HG03342 (cell line): ENCODE measurements at regions not wholly inside any gene's neighbourhood (a gene's known extent, or its start where the extent isn't known, plus 50 kb on each side); places are given as distances from the start of the nearest gene placed in this dataset.

ENCODE experiments used
- ATAC-seq: cut with Tn5 transposase; IDR thresholded peaks from one replicate; pipeline ENCODE4 v1.9.1; 2021; ENCODE audit warnings: mild to moderate bottlenecking, moderate library complexity; ENCODE audit not compliant: unreplicated experiment

DNA sequence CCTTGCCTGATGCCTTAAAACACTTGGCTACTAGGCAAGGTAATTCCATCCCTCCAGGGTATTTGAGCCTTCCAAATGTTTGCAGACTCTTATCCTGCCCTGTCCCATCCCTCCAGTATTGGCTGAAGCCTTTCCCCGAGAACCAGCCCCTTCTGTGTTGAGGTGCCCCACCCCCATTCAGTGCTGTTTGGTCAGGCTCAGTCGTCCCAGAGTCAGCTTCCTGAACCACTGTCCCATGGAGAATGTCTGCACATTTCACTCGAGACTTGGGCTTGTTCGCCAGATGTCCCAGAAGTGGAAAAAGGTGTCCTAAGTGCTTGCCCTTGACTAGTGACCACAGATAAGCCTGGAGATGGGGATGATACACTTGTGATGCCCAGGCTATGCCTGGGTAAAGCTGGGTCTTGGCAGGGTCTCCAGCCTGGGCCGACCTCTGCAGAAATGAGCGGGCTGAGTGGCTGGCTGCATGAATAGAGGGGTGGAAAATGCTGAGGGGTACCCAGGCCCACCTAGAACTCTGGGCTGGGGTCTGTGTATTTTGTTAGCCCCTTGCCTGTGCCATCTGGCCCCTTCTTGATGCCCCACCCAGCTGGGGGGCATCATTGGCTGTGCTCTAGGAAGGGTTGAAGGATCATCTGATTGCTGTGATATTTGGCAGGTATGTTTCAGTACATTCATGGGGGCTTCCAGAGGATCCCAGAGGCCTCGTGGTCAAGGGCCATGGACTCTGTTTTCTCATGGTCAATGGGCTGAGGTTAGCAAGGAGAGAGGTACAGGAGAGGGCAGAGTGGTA, 178.4 kb downstream of the MACROH2A1 start:
- no peak for ATAC-seq

GRCh38 chr5:135219868-135220267, 179.2 kb downstream of the MACROH2A1 start:
- no peak for ATAC-seq

DNA sequence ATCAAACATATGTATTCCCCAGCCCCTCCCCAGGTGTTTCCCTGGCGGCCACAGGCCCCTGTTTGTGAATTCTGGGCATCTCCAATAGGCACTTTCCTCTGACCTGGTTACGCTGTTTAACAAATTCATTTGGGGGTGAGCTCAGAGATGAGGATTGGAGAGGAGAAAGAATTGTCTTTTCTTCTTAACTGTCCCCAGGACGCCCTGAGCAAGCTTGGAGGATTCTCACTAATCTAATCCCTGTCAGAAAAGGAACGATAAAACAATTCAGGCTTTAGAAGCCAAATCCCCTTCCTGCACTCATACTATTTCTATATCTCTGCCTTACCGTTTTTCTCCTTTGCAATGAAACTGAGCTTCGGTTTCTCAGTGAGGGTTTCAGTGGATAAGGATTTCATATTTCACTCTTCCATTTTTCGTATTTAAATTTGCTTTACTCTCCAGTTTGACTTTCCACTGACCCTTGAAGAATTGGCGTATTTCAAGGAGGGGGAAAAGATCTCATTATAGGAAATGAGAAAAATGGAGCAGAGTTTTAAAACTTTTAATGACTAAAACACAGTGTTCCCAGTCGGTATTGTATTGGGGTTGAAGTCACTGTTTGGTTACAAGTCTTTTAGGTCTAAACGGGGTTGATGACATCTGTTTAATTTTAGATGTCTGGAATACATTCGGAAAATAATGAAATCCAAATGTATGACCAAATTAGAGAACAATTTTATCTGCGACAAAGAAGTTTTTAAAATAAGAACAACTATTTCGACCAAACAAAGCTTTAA, 180.1 kb downstream of the MACROH2A1 start:
- no peak for ATAC-seq

DNA sequence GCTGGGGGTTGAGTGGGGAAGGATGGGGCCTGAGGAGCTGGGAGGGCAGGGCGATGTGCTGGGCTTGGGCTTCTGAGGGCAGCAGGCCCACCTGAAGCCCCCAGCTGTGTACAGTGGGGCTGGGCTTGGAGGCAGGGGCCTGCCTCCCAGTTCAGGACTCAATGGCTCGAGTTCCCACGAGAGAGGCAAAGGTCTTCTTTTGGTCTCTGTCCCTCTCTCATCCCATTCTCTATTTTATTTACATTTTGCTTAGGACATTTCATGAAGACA, 180.6 kb downstream of the MACROH2A1 start:
- ATAC-seq: no peak

DNA sequence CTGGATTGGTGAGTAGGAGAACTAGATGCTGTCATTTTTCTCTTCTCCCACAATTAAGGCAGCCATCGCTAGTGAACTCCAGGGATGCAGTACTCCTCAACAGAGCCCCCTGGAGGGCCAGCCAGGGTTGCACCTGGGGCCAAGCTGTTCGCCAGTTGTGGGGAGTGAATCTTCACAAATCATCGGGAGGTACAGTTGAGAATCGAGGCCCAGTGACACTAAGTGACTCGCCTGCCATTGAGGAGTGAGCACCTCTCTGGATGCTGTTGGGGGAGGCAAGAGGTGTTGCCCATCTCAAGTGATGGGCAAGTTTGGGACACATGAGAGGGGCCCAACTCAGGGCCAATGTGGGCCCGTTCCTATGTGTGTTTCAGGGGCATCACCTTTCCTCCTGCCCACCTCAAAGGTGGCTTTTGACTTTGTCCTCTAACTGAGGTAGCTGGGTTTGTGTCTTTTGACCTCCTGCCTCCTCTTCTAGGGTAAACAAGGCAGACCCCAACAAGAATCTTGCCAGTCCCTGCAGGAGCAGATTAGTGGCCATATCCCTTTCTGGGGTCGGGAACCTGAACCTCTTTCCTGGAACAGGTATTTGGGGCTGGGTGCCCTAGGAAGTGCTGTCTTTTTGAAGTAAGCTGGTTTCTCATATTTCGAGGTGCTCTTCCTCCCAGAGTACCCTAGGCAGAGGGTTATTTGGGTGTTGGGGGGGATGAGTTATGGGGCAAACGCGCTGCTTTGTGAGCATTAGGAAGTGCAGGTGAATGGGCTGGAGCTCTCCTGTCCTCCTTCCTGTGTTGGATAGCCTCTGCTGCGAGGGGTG, 181.2 kb downstream of the MACROH2A1 start:
- ATAC-seq: no peak

- ATAC-seq: no peak
These were observed 182.3 kb downstream of the MACROH2A1 start for GRCh38 chr5:135216471-135217343.

GRCh38 chr5:135215617-135216470, 181.8 kb upstream of the PITX1 start:
- no peak for ATAC-seq

GRCh38 chr5:135214897-135215616, 181.0 kb upstream of the PITX1 start:
- no peak for ATAC-seq

DNA sequence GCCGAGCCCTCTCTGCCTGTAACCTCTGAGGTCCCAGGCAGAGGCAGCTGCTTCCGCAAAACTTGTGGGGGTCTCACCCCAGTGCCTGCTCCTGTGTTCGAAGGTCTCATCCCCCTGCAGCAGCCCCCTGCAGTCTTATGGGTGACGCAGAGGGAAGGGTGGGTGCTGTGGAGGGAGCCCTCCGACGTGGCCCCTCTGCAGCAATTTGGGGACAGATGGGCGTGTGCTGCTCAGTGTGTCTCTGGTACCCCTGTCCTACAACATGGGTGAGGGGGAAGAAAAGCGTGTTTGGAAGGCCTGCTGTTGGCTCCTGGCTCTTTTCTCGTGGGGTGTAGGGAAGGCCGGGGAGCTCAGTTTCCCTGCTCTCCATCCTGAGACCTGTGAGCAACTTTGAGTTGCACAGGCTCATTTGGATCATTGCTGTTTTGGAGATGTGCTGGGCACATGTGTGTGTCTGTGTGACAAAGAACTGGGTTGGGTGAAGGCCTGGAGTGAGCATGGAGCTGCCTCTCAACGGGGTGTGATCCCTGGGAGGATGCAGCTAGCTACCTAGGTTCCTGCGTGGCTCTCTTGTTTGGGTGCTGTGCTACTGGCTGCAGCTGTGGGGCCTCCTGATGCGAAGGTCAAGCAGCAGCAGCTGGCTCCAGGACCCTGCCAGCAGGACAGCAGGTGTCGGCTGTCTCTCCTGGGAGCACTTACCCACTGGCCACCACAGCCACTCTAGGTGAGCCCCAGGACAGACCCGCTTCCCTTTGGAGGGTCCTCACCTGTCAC, 179.6 kb upstream of the PITX1 start:
- ATAC-seq: no peak

- no peak for ATAC-seq
These were observed 179.0 kb upstream of the PITX1 start for GRCh38 chr5:135213027-135213386.

DNA sequence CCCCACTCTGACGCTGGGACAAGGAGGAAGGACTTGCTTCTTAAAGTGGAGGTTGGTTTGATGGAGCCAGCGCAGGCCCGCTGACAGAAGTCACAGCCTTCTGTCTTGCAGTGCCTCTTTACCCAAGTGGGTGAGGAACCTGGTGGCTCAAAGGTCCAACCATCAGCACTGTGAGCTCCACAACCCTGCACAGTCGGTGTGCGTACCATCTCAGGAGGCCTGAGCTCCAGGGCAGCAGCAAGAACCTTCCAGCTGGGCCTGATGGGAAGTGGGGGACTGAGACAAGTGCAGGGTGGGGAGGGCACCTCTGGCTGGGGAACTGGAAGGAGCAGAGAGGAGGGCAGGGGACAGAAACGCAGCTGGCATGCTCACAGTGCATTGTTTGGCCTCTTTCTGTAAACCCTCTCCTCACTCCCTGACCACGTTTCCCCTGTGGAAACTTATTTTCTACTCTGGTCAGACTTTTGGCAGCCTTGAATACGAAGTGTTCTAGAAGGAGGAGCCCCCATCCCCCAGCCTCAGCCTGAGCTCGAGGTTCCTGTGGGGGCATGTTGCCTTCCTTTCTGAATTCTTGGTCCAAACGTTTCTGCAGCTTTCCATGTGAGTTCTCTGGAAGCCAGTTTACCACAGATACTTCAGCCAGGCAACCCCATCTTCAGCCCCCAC, 178.5 kb upstream of the PITX1 start:
- no peak for ATAC-seq

DNA sequence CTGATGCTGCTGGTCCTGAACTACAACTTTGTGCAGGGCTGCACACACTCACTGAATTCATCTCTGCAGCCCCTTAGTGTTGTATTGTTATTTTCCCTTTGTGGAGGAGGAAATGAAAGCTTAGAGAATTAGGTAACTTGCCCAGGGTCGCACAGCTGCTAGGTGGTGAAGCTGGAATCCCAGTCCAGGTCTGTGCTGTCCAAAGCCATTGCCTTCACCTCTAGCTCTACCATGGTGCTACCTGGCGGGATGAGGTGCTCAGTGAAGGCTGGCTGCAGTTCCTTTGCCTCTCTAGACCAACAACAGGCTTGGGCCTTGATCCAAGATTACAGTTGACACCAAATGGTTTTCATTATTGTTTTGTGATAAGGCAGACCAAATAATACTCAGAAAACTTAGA, 177.8 kb upstream of the PITX1 start:
- no peak for ATAC-seq

DNA sequence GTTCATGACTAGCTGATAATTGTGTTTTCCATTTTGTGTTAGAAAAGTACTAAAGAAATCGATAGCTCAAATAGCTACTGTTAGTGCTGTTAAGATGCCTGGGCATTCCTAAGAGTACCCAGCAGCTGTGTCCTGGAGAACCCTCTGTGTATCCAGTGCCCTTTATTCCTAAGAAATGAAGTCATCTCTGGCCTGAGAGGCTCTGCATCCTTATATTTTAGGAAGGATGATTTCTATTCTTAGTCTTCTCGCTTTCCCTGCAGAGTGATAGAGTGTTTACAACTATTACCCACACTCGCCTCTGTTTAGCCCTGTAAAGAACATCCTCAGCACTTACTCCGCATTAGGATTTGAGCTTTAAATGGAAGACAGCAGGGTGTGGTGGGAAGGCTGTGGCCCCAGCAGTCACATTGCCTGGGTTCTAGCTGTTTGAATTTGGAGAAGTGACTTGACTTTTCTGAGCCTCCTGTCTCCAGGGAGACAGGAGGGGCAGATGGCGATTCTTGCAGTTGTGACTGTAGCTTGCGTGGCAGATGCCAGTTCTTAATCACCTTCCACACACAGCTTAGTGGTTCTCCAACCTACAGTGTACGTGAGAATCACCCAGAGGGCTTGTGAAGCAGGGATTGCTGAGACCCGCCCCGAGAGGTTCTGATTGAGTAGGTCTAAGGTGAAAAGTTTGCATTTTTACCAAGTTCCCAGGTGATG, 177.2 kb upstream of the PITX1 start:
- no peak for ATAC-seq

GRCh38 chr5:135210286-135211055, 176.4 kb upstream of the PITX1 start:
- ATAC-seq: no peak

DNA sequence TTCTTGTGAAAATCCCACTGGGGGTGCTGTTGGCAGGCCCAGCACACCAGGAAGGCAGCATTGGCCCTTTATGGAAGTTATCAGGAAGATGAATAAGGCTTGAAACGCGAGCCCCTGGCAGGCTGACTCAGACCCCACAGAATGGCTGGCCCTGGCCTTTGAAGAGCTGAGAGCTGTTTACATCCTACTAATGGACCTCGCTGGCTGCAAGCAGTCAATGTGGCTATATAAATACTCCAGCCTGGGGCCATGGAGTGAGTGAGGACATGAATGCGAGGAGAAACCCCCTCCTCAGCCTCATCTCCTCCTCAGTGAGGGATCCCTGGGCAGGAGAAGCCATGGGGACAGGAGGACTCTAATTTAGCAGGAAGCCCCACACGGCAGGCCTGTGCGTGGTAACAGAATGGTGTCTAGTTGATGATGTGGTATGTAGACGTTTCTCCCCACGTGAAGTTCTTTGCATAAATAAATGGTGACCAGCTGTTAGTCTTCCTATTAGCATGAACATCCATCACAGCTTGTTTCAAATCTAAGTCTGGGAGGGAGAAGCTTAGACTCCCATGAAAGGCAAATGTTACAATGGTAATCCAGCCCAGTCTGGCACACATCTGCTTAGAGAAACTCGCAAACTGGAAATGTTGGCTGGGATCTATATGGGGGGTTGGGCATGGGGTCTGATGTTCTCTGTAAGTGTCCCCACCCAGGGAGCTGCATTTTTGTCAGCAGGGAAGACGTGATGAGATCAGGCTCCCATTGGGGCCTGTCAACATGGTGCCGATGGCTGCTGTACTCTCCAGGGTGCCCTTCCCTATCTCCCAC, 175.1 kb upstream of the PITX1 start:
- no peak for ATAC-seq

DNA sequence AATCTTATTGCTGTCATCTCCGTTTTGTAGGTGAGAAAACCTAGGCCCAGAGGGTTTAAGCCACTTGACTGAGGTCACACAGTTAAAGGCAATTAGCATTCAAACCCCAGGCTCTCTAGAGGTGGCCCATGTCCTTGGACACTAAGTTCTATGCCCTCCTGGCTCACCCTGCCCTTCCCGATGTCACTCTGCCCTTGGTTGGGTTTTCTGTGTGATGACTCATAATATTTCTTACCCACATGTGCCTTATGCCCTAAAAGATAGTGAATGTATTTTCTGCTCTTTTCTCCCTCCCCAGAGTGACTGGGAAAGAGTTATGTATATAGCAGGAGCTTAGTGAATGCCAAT, 174.5 kb upstream of the PITX1 start:
- no peak for ATAC-seq
